ENCODE measurements at regions not wholly inside any gene's neighbourhood (a gene's known extent, or its start where the extent isn't known, plus 50 kb on each side); places are given as distances from the start of the nearest gene placed in this dataset.

GRCh38 chr5:4548341-4548740 is 591.8 kb upstream of the ADAMTS16 start:
- no peak for DNase-seq (ENCODE audit: low read depth)
- TF ChIP-seq CTCF (IDR thresholded peaks at IDR 0.05; ENCODE audit: control insufficient read depth, extremely low read depth, insufficient read depth), result no peak
- H3K4me3 ChIP-seq (ENCODE audit: low read depth, low read length), result no peak overlapping the region

- no peak for TF ChIP-seq CTCF (IDR thresholded peaks at IDR 0.05; ENCODE audit: control insufficient read depth, extremely low read depth, insufficient read depth)
- DNase-seq (ENCODE audit: low read depth), result no peak
- no peak overlapping the region for H3K4me3 ChIP-seq (ENCODE audit: low read depth, low read length)
Observed at GRCh38 chr5:4549351-4549750, 590.8 kb upstream of the ADAMTS16 start.

- no peak overlapping the region for H3K4me3 ChIP-seq (ENCODE audit: low read depth, low read length)
- no peak for DNase-seq (ENCODE audit: low read depth)
- no peak for TF ChIP-seq CTCF (IDR thresholded peaks at IDR 0.05; ENCODE audit: control insufficient read depth, extremely low read depth, insufficient read depth)
Observed at GRCh38 chr5:4551034-4551433, 589.1 kb upstream of the ADAMTS16 start.

GRCh38 chr5:4553130-4553529 is 587.0 kb upstream of the ADAMTS16 start:
- no peak for TF ChIP-seq CTCF (IDR thresholded peaks at IDR 0.05; ENCODE audit: control insufficient read depth, extremely low read depth, insufficient read depth)
- no peak overlapping the region for H3K4me3 ChIP-seq (ENCODE audit: low read depth, low read length)
- DNase-seq (ENCODE audit: low read depth), result no peak

GRCh38 chr5:4553978-4554377 is 586.2 kb upstream of the ADAMTS16 start:
- DNase-seq (ENCODE audit: low read depth), result no peak
- TF ChIP-seq CTCF (IDR thresholded peaks at IDR 0.05; ENCODE audit: control insufficient read depth, extremely low read depth, insufficient read depth), result no peak
- no peak overlapping the region for H3K4me3 ChIP-seq (ENCODE audit: low read depth, low read length)

GRCh38 chr5:4555725-4556285 is 584.3 kb upstream of the ADAMTS16 start:
- DNase-seq (ENCODE audit: low read depth), result no peak
- H3K4me3 ChIP-seq (ENCODE audit: low read depth, low read length), result no peak overlapping the region
- TF ChIP-seq CTCF (IDR thresholded peaks at IDR 0.05; ENCODE audit: control insufficient read depth, extremely low read depth, insufficient read depth), result no peak

GRCh38 chr5:4561403-4561802 is 578.7 kb upstream of the ADAMTS16 start:
- TF ChIP-seq CTCF (IDR thresholded peaks at IDR 0.05; ENCODE audit: control insufficient read depth, extremely low read depth, insufficient read depth), result no peak
- H3K4me3 ChIP-seq (ENCODE audit: low read depth, low read length), result no peak overlapping the region
- no peak for DNase-seq (ENCODE audit: low read depth)

All from LNCaP clone FGC (cell line).